ENCODE measurements at regions not wholly inside any gene's neighbourhood (a gene's known extent, or its start where the extent isn't known, plus 50 kb on each side); places are given as distances from the start of the nearest gene placed in this dataset.

- Histone ChIP-seq H3K36me3 (ENCODE audit: control insufficient read depth, insufficient read depth, low read length) (no peaks in the 10 kb centered on the region), H3K4me3 (ENCODE audit: low read depth, low read length) (no peak overlapping the region), H3K27me3 (ENCODE audit: control insufficient read depth, insufficient read depth, low read length) (no peaks in the 10 kb centered on the region)
- DNase-seq (ENCODE audit: low read depth) = no peak
- no peak for TF ChIP-seq CTCF (IDR thresholded peaks at IDR 0.05; ENCODE audit: insufficient read depth, low read length, severe bottlenecking)
- no peak for FAIRE-seq
Measured at GRCh38 chr7:98737176-98737575, 120.1 kb downstream of the NPTX2 start.

DNA sequence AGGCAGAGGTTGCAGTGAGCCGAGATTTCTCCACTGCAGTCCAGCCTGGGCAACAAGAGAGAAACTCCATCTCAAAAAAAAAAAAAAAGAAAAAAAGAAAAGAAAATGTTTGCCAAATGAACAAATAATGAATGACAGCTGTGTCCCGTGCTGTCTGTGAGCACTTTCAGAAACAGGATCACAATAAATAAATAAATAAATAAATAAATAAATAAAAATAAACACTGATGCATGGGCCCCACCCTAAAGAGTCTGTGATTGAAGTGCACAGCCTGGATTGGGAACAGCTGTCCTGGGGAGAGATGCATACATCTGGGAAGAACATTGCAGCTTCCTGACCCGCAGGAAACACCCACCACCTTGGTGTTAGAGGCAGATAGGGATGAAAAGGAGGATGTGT is 123.6 kb downstream of the NPTX2 start:
- DNase-seq (ENCODE audit: low read depth) (no peak), FAIRE-seq (no peak)
- Histone ChIP-seq H3K4me3 (ENCODE audit: low read depth, low read length) (no peak overlapping the region), H3K36me3 (ENCODE audit: control insufficient read depth, insufficient read depth, low read length) (no peaks in the 10 kb centered on the region), H3K27me3 (ENCODE audit: control insufficient read depth, insufficient read depth, low read length) (no peaks in the 10 kb centered on the region)
- no peak for TF ChIP-seq CTCF (IDR thresholded peaks at IDR 0.05; ENCODE audit: insufficient read depth, low read length, severe bottlenecking)

GRCh38 chr7:98745722-98746318 is 124.0 kb downstream of the TMEM130 start:
- DNase-seq (ENCODE audit: low read depth) (peak; percentile 48), FAIRE-seq (no peak)
- H3K27me3 ChIP-seq (ENCODE audit: control insufficient read depth, insufficient read depth, low read length) = no peaks in the 10 kb centered on the region
- no peak overlapping the region for H3K4me3 ChIP-seq (ENCODE audit: low read depth, low read length)
- peak; percentile 77 for TF ChIP-seq CTCF (IDR thresholded peaks at IDR 0.05; ENCODE audit: insufficient read depth, low read length, severe bottlenecking)
- no peaks in the 10 kb centered on the region for H3K36me3 ChIP-seq (ENCODE audit: control insufficient read depth, insufficient read depth, low read length)

DNA sequence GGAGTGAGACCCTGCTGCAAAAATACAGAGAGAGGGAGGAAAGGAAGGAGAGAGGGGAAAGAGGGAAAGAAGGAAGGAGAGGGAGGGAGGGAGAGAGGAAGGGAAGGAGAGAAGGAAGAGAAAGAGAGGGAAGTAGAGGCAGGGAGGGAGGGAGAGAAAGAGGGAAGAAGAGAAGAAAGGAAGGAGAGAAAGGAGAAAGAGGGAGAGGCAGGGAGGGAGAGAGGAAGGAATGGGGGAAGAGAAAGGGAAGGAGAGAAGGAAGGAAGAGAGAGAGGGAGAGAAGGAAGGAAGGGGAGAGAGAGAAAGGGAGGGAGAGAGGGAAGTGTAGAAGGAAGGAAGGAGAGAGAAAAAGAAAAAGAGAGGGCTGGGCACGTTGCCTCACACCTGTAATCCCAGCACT is 121.7 kb downstream of the TMEM130 start:
- Histone ChIP-seq H3K27me3 (ENCODE audit: control insufficient read depth, insufficient read depth, low read length) (no peaks in the 10 kb centered on the region), H3K36me3 (ENCODE audit: control insufficient read depth, insufficient read depth, low read length) (no peaks in the 10 kb centered on the region), H3K4me3 (ENCODE audit: low read depth, low read length) (no peak overlapping the region)
- DNase-seq (ENCODE audit: low read depth) = no peak
- no peak for TF ChIP-seq CTCF (IDR thresholded peaks at IDR 0.05; ENCODE audit: insufficient read depth, low read length, severe bottlenecking)
- no peak for FAIRE-seq

GRCh38 chr7:98753176-98753575 is 116.6 kb downstream of the TMEM130 start:
- Histone ChIP-seq H3K36me3 (ENCODE audit: control insufficient read depth, insufficient read depth, low read length) (no peaks in the 10 kb centered on the region), H3K4me3 (ENCODE audit: low read depth, low read length) (no peak overlapping the region), H3K27me3 (ENCODE audit: control insufficient read depth, insufficient read depth, low read length) (no peaks in the 10 kb centered on the region)
- no peak for FAIRE-seq
- no peak for TF ChIP-seq CTCF (IDR thresholded peaks at IDR 0.05; ENCODE audit: insufficient read depth, low read length, severe bottlenecking)
- no peak for DNase-seq (ENCODE audit: low read depth)

GRCh38 chr7:98753989-98754479 is 115.8 kb downstream of the TMEM130 start:
- no peak for TF ChIP-seq CTCF (IDR thresholded peaks at IDR 0.05; ENCODE audit: insufficient read depth, low read length, severe bottlenecking)
- FAIRE-seq (no peak), DNase-seq (ENCODE audit: low read depth) (no peak)
- H3K4me3 ChIP-seq (ENCODE audit: low read depth, low read length) = no peak overlapping the region
- no peaks in the 10 kb centered on the region for H3K27me3 ChIP-seq (ENCODE audit: control insufficient read depth, insufficient read depth, low read length)
- no peaks in the 10 kb centered on the region for H3K36me3 ChIP-seq (ENCODE audit: control insufficient read depth, insufficient read depth, low read length)
